DMS153 treated with DMSO at 0.1 percent for 48 hours (cell line): ENCODE measurements at regions not wholly inside any gene's neighbourhood (a gene's known extent, or its start where the extent isn't known, plus 50 kb on each side); places are given as distances from the start of the nearest gene placed in this dataset.
"Not testable (repeated sequence)": the region's sequence is repeated elsewhere in the genome, so short reads cannot be mapped to it uniquely, and the experiment has no call there.

Source experiments
- DNase-seq: peaks from one replicate; lab custom pipeline; 2025; ENCODE audit not compliant: unreplicated experiment; lab: John Stamatoyannopoulos, UW

DNA sequence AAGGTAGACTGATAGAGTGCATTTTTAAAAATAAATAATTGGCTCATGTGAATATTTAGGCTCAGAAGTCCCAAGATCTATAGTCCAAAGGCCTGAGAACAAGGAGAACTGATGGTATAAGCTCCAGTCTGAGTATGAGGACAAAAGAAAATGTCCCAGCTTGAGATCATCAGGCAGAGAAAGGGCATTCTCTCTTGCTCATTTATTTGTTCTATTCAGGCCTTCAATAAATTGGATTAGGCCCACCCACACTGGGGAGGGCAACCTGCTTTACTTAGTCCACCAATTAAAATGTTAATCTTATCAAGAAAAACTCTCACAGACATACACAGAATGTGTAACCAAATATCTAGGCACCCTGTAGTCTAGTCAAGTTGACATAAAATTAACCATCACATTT, 644.4 kb upstream of the MDGA2 start:
- no peak for DNase-seq

DNA sequence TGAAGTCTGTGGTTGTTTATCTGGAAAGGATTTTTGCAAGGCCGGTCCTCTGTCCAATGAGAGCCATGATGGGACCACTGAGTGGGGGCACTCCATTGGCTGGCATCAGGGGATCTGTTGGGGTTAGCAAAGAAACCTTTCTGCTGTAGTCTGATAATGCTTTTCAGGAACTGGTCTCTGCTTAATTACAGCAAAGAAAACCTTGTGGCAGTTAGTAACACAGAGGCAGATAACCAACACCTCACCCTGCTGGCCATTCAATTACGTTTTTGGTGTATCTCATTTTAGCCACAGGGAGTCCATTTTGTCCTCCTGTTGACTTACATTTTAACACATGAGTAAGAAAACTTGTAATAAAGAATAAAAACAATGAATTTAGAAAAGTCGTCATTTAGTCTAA, 629.3 kb upstream of the MDGA2 start:
- no peak for DNase-seq

DNA sequence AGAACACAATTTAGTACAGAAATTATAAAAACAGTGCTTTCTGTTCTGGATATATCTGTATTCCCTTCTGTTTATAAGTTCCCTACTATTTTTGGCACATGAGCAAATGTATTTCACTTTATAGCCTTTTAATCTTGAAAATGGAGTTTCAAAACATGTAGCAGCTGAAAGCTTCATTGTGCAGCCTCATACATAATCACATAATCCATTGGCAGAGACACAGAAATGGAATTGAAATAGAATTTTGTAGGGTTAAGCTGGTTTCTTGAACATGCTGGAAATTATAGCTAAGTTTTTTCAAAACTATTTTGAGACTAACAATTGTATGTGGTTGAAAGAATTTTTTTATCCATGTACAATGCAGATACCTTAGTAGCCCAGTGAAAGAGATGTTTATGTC, 614.3 kb upstream of the MDGA2 start:
- DNase-seq, result no peak

DNA sequence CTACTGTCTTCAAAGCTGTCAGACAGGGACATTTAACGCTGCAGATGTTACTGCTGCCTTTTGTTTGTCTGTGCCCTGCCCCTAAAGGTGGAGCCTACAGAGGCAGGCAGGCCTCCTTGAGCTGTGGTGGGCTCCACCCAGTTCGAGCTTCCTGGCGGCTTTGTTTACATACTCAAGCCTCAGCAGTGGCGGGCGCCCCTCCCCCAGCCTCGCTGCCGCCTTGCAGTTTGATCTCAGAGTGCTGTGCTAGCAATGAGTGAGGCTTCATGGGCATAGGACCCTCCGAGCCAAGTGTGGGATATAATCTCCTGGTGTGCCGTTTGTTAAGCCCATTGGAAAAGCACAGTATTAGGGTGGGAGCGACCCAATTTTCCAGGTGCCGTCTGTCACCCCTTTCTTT, 609.8 kb upstream of the MDGA2 start:
- DNase-seq, result not testable (repeated sequence)

DNA sequence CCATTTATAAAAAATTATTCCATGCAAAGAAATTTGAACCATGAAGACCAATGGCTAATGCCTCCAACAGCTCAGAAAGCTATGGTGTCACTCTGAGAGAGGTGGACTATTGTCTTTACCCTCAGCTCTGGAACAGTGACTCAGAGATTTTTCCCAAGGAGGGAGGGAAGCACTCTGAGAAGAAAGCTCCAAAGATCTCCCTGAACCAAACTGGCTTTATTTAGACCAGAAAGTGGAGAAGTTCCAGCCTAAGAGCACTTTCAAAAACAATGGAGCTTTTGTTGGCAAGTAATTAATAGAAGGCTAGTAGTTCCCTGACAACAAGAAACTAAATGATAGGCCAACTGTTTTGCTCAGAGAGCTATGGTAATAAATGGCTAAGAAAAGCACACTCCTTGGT, 599.9 kb upstream of the MDGA2 start:
- DNase-seq, result no peak

- DNase-seq, result no peak
Observed at GRCh38 chr14:48274826-48275225, 599.4 kb upstream of the MDGA2 start.

GRCh38 chr14:48267926-48268325, 592.5 kb upstream of the MDGA2 start:
- not testable (repeated sequence) for DNase-seq

DNA sequence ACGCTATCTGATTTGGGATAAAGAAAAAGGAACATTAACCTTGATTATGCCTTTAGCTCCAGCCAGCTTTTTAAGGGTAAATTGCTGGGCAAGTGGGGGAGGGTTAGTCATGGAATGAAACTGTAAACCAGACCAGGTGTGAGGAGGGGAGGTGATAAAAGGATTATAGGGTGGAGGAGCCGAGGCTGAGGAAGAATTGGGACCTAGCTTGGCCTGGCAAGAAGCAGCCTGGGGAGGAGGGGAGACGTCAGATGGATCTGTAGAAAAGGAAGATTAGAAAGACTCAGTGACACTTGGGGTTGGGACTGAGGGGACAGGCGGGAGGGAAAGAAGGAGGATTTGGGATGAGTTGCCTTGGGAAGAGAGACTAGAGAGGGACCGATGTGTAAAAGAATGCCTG, 590.8 kb upstream of the MDGA2 start:
- not testable (repeated sequence) for DNase-seq

- no peak for DNase-seq
Observed at GRCh38 chr14:48261436-48261835, 586.0 kb upstream of the MDGA2 start.

DNA sequence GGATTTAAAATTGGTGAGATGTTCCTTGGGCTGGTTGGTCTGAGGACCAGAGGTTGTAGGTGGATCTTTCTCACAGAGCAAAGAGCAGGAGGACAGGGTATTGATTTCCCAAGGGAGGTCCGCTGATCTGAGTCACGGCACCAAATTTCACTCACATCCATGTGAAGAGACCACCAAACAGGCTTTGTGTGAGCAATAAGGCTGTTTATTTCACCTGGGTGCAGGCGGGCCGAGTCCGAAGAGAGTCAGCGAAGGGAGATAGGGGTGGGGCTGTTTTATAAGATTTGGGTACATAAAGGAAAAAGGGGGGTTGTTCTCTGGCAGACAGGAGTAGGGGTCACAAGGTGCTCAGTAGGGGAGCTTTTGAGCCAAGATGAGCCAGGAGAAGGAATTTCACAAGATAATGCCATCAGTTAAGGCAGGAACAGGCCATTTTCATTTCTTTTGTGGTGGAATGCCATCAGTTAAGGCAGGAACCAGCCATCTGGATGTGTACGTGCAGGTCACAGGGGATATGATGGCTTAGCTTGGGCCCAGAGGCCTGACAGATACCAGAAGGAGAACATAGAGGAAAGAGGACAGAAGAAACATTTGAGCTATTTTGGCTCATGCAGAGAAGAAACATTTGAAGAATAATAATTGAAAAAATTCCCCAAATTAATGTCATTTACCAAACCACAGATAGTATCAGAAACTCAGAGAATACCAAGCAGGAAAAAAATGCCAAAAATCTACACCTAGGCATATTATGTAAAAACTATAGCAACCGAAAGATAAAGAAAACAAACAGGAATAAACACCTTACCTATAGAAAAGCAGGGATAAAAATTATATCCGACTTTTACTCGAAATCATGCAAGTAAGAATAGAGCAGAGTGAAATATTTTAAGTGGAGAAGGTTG, 585.2 kb upstream of the MDGA2 start:
- DNase-seq, result not testable (repeated sequence)

- DNase-seq, result not testable (repeated sequence)
Observed at GRCh38 chr14:48259876-48260275, 584.5 kb upstream of the MDGA2 start.

DNA sequence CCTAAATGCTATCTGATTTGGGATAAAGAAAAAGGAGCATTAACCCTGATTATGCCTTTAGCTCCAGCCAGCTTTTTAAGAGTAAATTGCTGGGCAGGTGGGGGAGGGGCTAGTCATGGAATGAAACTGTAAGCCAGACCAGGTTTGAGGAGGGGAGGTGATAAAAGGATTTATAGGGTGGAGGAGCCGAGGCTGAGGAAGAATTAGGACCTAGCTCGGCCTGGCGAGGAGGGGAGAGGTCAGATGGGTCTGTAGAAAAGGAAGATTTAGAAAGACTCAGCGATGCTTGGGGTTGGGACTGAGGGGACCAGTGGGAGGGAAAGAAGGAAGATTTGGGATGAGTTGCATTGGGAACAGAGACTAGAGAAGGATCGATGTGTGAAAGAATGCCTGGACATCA, 583.8 kb upstream of the MDGA2 start:
- DNase-seq, result not testable (repeated sequence)

DNA sequence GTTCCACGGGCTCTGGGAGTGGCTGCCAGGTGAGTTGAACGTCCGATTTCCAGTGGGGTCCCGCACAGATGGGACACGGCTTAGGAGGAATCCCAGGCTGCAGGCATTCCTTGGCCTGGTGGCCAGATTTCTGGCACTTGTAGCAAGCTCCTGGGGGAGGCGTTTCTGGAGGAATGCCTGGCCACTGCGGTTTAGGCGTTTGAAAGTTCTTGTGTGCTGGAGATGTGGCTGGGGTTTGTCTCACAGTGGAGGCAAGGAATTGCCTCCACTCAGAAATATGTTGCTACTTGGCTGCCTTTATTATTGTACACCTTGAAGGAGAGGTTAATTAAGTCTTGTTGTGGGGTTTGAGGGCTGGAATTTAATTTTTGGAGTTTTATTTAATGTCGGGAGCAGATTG, 583.3 kb upstream of the MDGA2 start:
- not testable (repeated sequence) for DNase-seq

DNA sequence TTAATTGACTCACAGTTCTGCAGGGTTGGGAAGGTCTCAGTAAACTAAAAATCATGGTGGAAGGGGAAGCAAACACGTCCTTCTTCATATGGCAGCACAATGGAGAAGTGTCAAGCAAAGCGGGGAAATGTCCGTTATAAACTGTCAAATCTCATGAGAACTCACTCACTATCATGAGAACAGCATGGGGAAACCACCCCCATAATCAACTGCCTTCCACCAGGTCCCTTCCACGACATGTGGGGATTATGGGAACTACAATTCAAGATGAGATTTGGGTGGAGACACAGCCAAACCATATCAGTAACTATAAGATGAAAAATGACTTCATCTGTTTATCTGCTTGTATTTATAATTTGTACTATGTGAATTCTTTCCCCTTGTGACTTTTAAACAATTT, 577.6 kb upstream of the MDGA2 start:
- DNase-seq, result no peak

GRCh38 chr14:48251290-48251689, 575.9 kb upstream of the MDGA2 start:
- no peak for DNase-seq

- no peak for DNase-seq
Observed at GRCh38 chr14:48250575-48250974, 575.2 kb upstream of the MDGA2 start.

- DNase-seq, result no peak
Observed at GRCh38 chr14:48247977-48248376, 572.6 kb upstream of the MDGA2 start.

- no peak for DNase-seq
Observed at GRCh38 chr14:48243900-48244299, 568.5 kb upstream of the MDGA2 start.

- DNase-seq, result no peak
Observed at GRCh38 chr14:48229091-48229490, 553.7 kb upstream of the MDGA2 start.

DNA sequence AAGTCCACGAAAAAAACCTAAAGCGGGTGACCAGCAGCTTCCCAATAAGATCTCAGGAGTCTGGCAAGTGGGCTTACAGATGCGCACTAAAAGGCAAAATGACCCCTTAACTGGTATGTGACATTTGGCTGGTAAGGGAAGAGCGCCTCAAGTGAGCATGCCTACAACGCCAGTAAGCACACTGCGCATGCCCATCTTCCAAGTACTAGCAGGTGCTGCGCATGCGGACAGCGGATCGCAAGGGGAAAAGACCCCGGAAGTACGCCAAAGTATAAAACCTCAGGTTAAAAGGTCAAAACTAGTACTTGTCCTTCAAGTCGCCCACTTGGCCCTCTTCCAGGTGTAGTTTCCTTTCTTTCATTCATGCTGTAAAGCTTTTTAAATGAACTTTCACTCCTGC, 518.5 kb upstream of the MDGA2 start:
- no peak for DNase-seq

- not testable (repeated sequence) for DNase-seq
Observed at GRCh38 chr14:48149624-48150023, 474.2 kb upstream of the MDGA2 start.

GRCh38 chr14:48140804-48141203, 465.4 kb upstream of the MDGA2 start:
- no peak for DNase-seq

DNA sequence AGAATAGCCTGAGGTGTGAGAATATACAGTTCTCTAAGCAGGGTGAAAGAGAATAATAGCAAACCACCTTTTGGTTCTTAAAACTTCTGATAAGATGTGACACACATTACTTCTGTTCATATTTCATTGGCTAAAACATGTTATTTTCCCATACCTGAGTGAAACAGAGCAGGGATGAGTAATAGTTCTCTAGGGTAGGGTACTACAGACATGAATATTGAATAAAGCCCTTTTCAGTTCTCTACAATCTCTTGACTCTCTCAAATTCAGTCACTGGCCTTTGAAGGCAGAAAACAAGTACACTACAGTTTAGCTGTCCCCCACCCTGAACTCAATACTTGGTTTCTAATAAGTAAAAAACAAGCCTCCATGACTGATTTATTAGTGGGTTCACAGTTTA, 454.1 kb upstream of the MDGA2 start:
- no peak for DNase-seq
